GM23338 (cell line): ENCODE measurements at regions not wholly inside any gene's neighbourhood (a gene's known extent, or its start where the extent isn't known, plus 50 kb on each side); places are given as distances from the start of the nearest gene placed in this dataset.
A peak's percentile ranks its signal among the peaks of the same experiment; 100 is the strongest.

Experiments
- ATAC-seq: fragments of 200-7000 bp; cut with Tn5 transposase; 3 replicates; pipeline ENCODE4 v1.9.1; 2020
- DNase-seq: peaks from one replicate; pipeline ENCODE4 v3.0.0-alpha.2; 2015; ENCODE audit warnings: low spot score
- H2AFZ ChIP-seq: fragments of 200-600 bp; sonication (generic); 2 replicates; pipeline ENCODE4 v1.8.0; 2016; ENCODE audit warnings: antibody characterized with exemption, mild to moderate bottlenecking, moderate library complexity
- H3F3A ChIP-seq: fragments of 200-600 bp; sonication (generic); replicated peaks from 2 replicates; pipeline ENCODE4 v1.8.0; 2017; ENCODE audit warnings: antibody characterized with exemption, mixed run types, low read depth
- H3K27ac ChIP-seq: fragments of 200-600 bp; sonication (generic); 2 replicates; pipeline ENCODE4 v1.6.1; 2016; ENCODE audit warnings: low read depth
- H3K27me3 ChIP-seq: fragments of 200-600 bp; sonication (generic); 2 replicates; pipeline ENCODE4 v1.8.0; 2016; ENCODE audit warnings: mild to moderate bottlenecking, mixed run types, moderate library complexity; ENCODE audit not compliant: insufficient read depth
- H3K36me3 ChIP-seq: fragments of 200-600 bp; sonication (generic); 2 replicates; pipeline ENCODE4 v1.8.0; 2016; ENCODE audit warnings: mild to moderate bottlenecking; ENCODE audit not compliant: insufficient read depth
- H3K4me1 ChIP-seq: fragments of 200-600 bp; sonication (generic); 2 replicates; pipeline ENCODE4 v1.8.0; 2016; ENCODE audit warnings: mild to moderate bottlenecking, moderate library complexity; ENCODE audit not compliant: insufficient read depth
- H3K4me2 ChIP-seq: fragments of 200-600 bp; sonication (generic); 2 replicates; pipeline ENCODE4 v1.7.1; 2017; ENCODE audit warnings: mixed run types
- H3K4me3 ChIP-seq: fragments of 200-600 bp; sonication (generic); 2 replicates; pipeline ENCODE4 v1.6.1; 2016; ENCODE audit warnings: mixed run types
- H3K79me2 ChIP-seq: fragments of 200-600 bp; sonication (generic); replicated peaks from 2 replicates; pipeline ENCODE4 v1.8.0; 2017; ENCODE audit warnings: mild to moderate bottlenecking; ENCODE audit not compliant: insufficient read depth
- H3K9me2 ChIP-seq: fragments of 200-600 bp; sonication (generic); 2 replicates; pipeline ENCODE4 v1.8.0; 2017; ENCODE audit not compliant: insufficient read depth
- H4K20me1 ChIP-seq: fragments of 200-600 bp; sonication (generic); replicated peaks from 2 replicates; pipeline ENCODE4 v1.8.0; 2017; ENCODE audit warnings: mild to moderate bottlenecking; ENCODE audit not compliant: insufficient read depth
- H3K27ac Mint-ChIP-seq: 2 replicates; pipeline ENCODE4 v1.8.0; 2020; ENCODE audit warnings: inconsistent platforms, mild to moderate bottlenecking, moderate library complexity, mixed read lengths
- H3K27me3 Mint-ChIP-seq: 3 replicates; pipeline ENCODE4 v1.8.0; 2022; ENCODE audit warnings: low read depth, mild to moderate bottlenecking, moderate library complexity, mixed read lengths, inconsistent platforms; ENCODE audit not compliant: insufficient read depth, poor library complexity
- H3K36me3 Mint-ChIP-seq: 3 replicates; pipeline ENCODE4 v1.8.0; 2021; ENCODE audit warnings: low read depth, mild to moderate bottlenecking, inconsistent platforms, moderate library complexity, mixed read lengths
- H3K4me1 Mint-ChIP-seq: 3 replicates; pipeline ENCODE4 v1.8.0; 2020; ENCODE audit warnings: mild to moderate bottlenecking, inconsistent platforms, mixed read lengths
- H3K4me3 Mint-ChIP-seq: 3 replicates; pipeline ENCODE4 v1.8.0; 2021; ENCODE audit warnings: moderate library complexity, mild to moderate bottlenecking, inconsistent platforms, mixed read lengths
- H3K9me3 Mint-ChIP-seq: 3 replicates; pipeline ENCODE4 v1.8.0; 2020; ENCODE audit warnings: moderate library complexity, mild to moderate bottlenecking, inconsistent platforms, mixed read lengths
- CTCF ChIP-seq, 2 experiments: fragments of 200-600 bp in 1 of 2; sonication (generic) in 1 of 2; conservative IDR thresholded peaks; 2 replicates each; pipeline versions ENCODE4 v1.5.1 to v1.6.1; 2016 to 2017; ENCODE audit warnings: antibody characterized with exemption in 2 of 2, low read depth in 2 of 2, mild to moderate bottlenecking in 2 of 2, moderate library complexity in 1 of 2
- ETS1 ChIP-seq: IDR thresholded peaks from 2 replicates; pipeline ENCODE4 v1.6.1; 2016; ENCODE audit warnings: antibody characterized with exemption
- EZH2 ChIP-seq: fragments of 200-600 bp; sonication (generic); IDR thresholded peaks from one replicate; pipeline ENCODE4 v1.8.0; 2017; ENCODE audit warnings: antibody characterized with exemption, mild to moderate bottlenecking, low read depth; ENCODE audit not compliant: unreplicated experiment
- EZH2phosphoT487 ChIP-seq: fragments of 200-600 bp; sonication (generic); IDR thresholded peaks from one replicate; pipeline ENCODE4 v1.8.1; 2018; ENCODE audit warnings: antibody characterized with exemption; ENCODE audit not compliant: unreplicated experiment
- JUNB ChIP-seq: IDR thresholded peaks from one replicate; pipeline ENCODE4 v1.6.1; 2016; ENCODE audit warnings: antibody characterized with exemption; ENCODE audit not compliant: unreplicated experiment
- NANOG ChIP-seq: IDR thresholded peaks from 2 replicates; pipeline ENCODE4 v1.6.1; 2016; ENCODE audit warnings: antibody characterized with exemption, borderline replicate concordance
- STAT1 ChIP-seq: IDR thresholded peaks from one replicate; pipeline ENCODE4 v1.6.1; 2016; ENCODE audit warnings: antibody characterized with exemption; ENCODE audit not compliant: unreplicated experiment
- ZNF331 ChIP-seq: fragments of 250-450 bp; sonication (Bioruptor Pico); IDR thresholded peaks from 2 replicates; pipeline ENCODE4 v1.5.0; 2020; ENCODE audit warnings: low read depth, mild to moderate bottlenecking, moderate library complexity

- H3K9me2 ChIP-seq = no peaks in the 10 kb centered on the region; the same call in 1 of the 2 replicates
- Mint-ChIP-seq H3K27me3 (peaks cover 9% of the 10 kb centered on the region), H3K27ac (no peak overlapping the region; the same call in 1 of the 2 replicates), H3K9me3 (no peaks in the 10 kb centered on the region), H3K4me1 (peaks cover 3% of the 10 kb centered on the region; the same call in 1 of the 3 replicates), H3K4me3 (no peak overlapping the region), H3K36me3 (no peaks in the 10 kb centered on the region)
- no peaks in the 10 kb centered on the region for H4K20me1 ChIP-seq
- no peaks in the 10 kb centered on the region for H3K36me3 ChIP-seq
- no peaks in the 10 kb centered on the region for H3K4me1 ChIP-seq
- H3K27ac ChIP-seq = no peak overlapping the region
- DNase-seq (no peak), ATAC-seq (no peak)
- H3K4me3 ChIP-seq = no peak overlapping the region
- no peaks in the 10 kb centered on the region for H3K79me2 ChIP-seq
- H2AFZ ChIP-seq = peak overlapping the region; percentile 59; the same call in 1 of the 2 replicates
- TF ChIP-seq JUNB = no peak
- no peak for TF ChIP-seq NANOG
- no peak for TF ChIP-seq ETS1
- no peak for TF ChIP-seq EZH2
- H3K27me3 ChIP-seq = no peaks in the 10 kb centered on the region
- no peak overlapping the region for H3K4me2 ChIP-seq
- H3F3A ChIP-seq = no peaks in the 10 kb centered on the region
These were observed 431.3 kb downstream of the TSN start for GRCh38 chr2:122186761-122187222.

- Histone ChIP-seq H2AFZ (0 out of 2 replicates have a peak overlapping the region, but pooled peaks have one; percentile 3), H3K4me1 (no peaks in the 10 kb centered on the region; the same call in 1 of the 2 replicates), H3K27me3 (no peaks in the 10 kb centered on the region), H4K20me1 (no peaks in the 10 kb centered on the region), H3K4me3 (no peak overlapping the region), H3F3A (no peaks in the 10 kb centered on the region), H3K79me2 (no peaks in the 10 kb centered on the region), H3K4me2 (no peak overlapping the region), H3K36me3 (no peaks in the 10 kb centered on the region), H3K27ac (no peak overlapping the region), H3K9me2 (no peaks in the 10 kb centered on the region)
- Mint-ChIP-seq H3K4me3 (no peak overlapping the region), H3K27ac (no peak overlapping the region), H3K4me1 (peaks cover 8% of the 10 kb centered on the region; the same call in 2 of the 3 replicates), H3K9me3 (peaks cover 13% of the 10 kb centered on the region), H3K27me3 (peaks cover 9% of the 10 kb centered on the region), H3K36me3 (peaks cover 4% of the 10 kb centered on the region; the same call in 1 of the 3 replicates)
- TF ChIP-seq EZH2phosphoT487 (no peak), STAT1 (no peak), CTCF (conservative IDR thresholded peaks at IDR 0.05; ENCODE audit: low read depth in 2 of 2) (peak; percentile 75 to 89), ETS1 (no peak), NANOG (no peak), EZH2 (no peak), ZNF331 (CRISPR knock-in tag) (no peak)
- peak; percentile 88 for DNase-seq
- peak; percentile 99 for ATAC-seq
These were observed 435.9 kb downstream of the TSN start for GRCh38 chr2:122191331-122191730.
